ENCODE measurements at regions not wholly inside any gene's neighbourhood (a gene's known extent, or its start where the extent isn't known, plus 50 kb on each side); places are given as distances from the start of the nearest gene placed in this dataset.

DNA sequence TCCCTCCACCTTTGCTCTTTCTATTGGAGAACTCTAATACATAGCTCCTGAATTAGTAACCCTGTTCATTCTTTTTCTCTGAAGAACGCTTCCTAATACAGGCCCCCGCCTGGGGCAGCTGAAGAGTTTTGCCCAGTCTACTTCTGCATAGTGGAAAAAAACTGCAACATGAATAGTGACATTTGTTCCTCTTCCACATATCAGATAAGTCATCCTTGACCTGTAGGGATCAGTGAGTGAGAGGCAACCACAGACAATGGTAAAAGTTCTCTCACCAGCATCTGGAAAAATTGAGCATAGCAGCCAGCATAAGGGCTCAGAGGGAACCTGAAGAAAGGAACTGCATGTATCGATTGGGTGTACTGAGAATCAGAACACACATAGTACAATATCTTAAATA lies 262.0 kb downstream of the STK31 start:
- no peak for DNase-seq

DNA sequence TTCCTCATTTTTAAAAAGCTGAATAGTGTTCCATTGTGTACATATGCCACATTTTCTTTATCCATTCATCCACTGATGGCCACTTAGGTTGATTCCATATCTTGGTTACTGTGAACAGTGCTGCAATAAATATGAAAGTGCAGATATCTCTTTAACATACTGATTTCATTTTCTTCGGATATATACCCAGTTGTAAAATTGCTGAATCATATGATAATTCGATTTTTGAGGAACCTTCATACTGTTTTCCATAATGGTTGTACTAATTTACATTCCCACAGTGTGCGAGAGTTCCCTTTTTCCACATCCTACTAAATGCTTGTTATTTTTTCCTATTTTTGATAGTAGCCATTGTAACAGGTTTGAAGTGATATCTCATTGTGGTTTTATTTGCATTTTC lies 263.2 kb downstream of the STK31 start:
- no peak for DNase-seq

DNA sequence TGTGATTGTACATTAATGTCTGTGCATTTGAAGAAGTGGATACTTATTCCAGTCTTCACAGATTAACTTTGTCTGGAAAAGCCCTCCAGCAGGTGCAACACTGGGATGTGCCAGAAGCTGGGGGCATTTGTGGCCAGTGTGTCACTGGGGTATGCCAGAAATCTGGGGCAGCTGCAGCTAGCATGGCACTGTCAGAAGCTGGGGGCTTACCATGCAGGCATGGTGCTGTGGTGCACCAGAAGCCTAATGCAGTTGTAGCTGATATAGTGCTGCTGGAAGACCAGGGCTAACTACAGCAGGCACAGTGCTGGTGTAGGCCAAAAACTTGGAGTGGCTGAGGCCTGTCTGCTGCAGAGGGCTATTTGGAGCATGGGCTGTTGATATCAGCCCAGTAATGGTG lies 270.1 kb downstream of the STK31 start:
- DNase-seq = no peak

DNA sequence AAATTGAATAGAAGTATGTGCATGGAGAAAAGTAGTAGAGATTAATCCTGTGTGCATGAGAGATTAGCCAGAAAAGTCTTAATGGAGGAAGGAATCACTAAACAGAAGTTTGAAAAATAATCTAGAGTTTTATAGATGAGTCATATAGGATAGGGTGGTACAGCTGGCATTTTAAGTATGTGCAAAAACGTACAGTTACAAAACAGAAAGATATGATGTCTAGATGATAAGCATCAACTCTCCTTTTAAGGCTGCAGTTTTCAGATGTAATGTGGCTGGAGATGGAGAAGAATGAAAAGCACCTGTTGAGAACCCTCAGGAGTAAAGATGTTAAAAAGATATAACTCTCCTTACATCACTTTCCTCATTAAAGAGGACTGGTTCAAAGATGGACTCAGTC lies 271.3 kb downstream of the STK31 start:
- no peak for DNase-seq

DNA sequence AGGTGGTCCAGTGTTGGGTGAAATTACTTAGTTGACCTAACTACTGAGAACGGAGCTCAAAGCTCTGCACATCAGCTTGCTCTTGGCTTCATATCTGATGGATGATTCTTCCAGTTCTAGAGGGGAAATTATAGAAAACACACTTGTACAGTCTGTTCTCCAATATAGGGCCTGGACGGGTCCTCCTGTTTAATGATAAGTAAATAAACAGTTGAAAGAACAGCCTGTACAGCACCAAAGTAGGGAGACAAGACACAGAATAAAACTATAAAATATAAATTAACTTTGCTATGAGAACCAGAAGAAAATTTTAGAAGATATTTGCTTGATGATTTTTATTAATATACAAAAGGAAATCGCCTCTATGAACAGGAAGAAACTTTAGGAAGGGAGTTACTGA lies 271.7 kb downstream of the STK31 start:
- DNase-seq = no peak

DNA sequence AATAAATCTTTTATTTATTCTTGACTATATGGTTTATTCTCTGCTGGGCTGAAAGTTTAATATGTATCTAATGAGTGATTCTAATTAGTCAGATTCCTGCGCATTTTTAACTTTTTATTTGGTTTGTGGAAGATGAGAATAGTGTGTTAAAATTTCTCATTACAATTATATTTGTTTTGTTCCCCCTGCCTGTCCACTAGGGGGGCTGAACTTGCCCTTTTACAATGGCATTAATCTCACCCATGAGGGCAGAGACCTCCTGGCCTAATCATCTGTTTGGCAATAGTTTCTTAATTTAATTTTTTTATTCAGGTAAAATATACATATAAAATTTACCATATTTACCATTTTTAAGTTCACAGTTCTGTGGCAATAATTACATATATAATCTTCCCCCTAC lies 278.5 kb upstream of the NPY start:
- no peak for DNase-seq

DNA sequence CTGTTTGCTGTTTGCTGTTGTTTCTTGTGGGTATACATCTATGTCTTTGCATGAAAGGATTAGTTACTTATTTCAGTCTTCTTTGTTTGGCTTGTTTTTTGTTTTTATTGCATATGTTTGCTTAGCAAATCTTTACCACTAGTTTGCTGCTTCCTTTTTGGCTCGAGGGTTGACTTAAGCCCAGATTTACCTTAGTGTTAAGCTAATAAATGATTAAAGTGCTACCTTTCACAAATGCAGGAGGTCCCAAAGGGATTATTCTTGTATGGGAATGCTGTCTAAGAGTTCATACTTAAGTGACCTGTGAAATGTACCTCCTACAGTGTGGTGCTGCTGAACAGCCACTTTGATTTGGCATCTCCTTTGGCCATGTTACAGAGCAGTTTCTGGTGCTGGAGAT lies 273.5 kb upstream of the NPY start:
- no peak for DNase-seq

DNA sequence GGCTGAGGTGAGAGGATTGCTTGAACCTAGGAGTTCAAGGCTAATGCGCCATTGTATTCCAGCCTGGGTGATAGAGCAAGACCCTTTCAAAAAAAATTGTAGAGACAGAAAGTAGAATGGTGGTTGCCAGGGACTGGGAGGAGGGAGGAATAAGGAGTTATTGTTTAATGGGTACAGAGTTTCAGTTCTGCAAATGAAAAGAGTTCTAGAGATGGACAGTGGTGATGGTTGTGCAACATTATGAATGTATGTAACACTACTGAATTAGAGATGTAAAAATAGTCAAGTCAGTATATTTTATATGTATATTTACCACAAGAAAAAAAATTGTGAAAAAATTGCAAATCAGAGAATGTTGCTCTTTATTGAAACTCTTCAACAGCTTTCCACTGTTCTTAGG lies 266.5 kb upstream of the NPY start:
- DNase-seq = no peak

DNA sequence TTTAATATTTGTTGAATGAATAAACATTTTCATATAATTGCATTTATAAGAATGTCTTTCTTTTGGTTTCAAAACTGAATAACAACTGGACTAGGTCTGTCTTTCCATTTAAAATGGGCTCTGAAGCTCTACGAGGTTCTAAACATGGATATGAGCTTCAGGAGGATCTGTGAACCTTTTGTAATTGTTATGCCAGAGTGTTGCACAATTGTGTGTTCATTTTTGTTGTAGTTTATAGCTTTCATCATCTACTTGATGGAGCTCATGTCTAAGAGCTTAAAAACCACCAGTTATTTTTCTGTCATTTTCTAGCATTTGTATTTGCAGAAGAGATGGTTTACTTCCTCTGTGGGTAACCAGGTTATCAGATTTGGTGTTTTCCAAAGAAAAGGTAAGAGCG lies 265.7 kb upstream of the NPY start:
- no peak for DNase-seq

DNA sequence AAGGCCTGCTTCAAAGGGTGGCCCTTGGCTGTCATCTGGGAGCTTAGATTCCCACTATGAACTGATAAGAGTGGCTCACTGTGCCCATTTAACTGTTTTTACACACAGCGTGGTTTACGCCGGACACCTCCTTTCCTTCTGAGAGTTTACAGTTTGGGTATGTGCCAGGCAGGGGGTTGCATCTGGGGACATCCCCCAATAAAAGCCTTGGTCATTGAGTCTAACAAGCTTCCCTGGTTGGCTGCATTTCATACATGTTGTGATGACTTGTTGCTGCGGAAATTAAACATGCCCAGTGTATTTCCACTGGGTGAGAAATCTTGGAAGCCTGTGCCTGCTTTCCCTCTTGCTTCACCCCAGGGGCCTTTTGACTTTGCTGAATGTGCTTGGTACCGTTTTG lies 264.1 kb upstream of the NPY start:
- DNase-seq = no peak

DNA sequence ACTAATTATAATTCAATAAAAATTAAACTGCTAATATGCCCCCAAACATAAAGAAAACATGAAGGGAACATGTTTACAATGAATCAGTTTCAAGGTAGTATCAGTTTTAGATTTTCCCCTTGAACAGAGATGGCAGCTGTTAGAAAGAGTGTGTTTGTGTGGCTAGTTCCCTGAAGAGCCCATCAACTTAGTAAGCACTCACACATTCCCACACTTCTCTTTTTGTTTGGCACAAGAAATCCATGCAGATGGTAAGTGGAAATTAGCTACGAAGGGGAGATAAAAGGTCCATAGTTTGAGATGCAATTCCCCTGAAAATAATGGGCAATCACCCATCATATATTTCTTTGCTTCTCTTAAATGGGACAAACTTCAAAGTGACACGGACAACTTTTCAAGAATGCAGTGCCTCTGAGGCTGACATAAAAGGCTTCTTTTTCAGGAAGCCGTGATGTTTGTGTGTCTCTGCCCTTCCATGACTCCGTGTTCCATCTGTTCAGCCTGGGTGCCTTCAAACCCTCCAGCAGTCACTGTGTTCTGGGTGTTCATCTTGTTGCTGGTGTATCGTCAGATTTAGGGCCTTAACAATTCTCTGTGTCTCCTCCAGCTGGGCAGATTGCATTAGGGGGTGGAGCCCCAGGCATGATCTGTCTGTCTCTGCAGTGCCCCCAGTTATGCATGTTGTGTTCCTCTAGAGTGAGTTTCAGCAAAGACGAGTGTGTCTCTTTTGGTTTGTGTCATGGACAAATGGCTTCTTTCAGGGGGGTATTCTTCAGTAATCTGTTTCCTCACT lies 259.5 kb upstream of the NPY start:
- DNase-seq = no peak

DNA sequence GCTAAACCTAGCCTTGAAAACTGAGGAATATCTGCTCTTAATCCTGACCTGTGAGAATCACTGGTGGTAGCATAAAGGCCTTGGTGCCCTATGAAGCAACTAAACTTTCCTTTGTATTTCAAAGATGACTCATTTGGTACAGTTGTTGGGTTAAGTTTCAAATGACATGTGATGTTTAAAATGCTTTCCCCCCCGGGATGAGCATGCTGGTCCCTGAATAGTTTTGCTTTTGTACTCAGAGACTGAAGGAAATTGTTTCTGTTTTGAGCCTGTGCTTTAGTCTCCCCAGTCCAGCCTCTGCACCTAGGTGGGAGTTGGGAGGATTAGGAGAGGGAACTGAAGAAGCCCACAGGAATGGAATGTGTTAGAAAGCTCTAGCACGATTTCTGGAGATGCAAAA lies 258.9 kb upstream of the NPY start:
- DNase-seq = no peak

DNA sequence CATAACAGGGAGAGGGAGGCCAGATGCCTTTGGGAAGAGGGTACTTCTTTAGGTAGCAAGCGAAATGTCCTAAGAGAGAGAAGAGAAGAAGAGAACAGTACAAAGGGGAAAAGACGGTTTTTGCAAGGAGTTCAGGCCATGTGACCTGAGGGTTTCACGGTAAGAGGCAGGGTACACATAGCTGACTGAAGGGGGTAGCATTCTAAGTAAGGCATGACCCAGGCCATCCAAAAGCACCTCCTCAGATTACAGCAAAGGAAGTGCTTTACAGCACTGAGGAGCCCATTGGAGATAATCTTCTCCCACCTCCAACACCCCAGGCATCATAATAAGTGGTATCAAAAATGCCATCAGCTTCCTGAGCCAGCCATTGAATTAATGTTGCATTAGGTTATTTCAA lies 258.2 kb upstream of the NPY start:
- DNase-seq = no peak

DNA sequence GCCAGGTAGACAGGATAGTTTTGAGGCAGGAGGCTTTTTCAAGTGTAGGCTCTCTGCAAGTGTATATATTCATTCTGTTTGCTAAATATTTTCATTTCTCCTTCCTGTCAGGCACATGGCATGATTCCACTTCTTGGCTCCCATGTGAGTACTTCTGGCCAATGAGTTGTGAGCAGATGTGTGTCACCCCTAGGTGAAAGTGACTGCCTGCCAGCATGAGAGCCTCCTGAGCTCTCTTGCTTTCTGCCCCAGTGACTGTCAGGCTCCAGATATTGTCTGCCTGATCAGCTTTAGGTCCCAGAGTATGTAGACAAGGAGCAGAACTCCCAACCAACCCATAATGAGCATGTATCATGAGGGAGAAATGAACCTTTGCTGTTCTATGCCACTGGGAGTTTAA lies 257.6 kb upstream of the NPY start:
- DNase-seq = no peak

DNA sequence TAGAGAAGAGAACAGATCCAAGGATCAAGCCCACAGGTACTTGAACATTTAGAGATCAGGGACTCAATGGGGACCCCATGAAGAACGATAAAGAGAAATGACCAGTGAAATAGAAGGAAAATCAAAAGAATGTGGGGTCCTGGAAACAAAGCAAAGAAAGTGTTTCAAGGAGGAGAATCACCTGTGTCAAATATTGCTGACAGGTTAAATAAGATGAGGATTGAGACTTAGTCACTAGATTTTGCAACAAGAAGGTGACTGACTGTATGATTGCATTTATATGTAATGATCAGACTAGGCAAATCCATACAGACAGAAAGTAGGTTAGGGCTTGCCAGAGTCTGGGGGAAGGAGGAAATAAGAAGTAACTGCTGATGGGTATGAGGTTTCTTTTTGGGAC lies 254.9 kb upstream of the NPY start:
- no peak for DNase-seq

DNA sequence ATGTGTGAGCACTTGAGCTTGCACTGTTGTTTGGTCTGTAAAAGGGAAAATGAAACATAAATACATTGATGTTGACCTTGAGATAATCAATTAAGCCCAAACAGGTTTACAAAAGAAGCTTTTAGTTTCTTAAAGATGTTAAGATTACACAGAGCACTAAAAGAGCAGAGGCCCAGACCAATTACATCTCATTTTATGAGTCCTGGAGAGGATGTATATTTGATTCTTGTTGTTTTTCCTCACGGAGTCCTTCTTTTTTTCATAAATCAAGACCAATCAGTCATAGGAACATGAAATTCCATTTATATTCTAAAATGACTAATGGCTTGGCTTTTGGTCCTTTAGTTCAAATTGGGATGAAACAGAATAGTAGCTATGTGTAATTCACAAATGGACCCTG lies 249.7 kb upstream of the NPY start:
- DNase-seq = no peak

DNA sequence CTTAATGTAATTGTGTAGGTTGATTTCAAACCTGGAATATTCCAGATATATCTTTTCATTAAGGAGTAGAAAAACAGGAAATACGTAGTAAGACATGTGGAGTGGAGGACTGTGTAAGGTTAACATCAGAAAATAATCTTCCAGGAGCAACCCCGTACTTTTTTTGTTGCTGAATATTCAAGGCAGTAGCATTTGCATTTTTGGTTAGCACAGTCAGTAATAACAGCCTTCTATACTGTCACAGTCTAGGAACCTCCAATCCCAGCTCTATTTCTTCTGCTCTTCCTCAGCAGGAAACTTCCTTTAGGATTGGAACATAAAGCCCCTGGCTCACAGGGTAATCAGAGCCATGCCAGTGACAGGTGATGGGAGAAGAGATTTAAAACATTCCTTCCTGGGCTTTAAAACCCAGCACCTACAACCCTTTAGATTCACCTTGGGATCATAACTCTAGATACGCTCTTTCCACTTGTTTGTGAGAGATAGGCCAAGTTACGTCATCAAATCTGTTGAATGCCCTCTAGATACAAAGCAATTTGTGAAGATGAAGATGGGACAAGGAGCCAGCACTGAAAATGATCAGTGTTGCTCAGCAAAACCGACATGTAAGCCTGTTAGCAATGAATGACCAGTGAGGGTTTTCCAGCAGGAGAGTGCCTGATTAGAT lies 248.5 kb upstream of the NPY start:
- DNase-seq = no peak

DNA sequence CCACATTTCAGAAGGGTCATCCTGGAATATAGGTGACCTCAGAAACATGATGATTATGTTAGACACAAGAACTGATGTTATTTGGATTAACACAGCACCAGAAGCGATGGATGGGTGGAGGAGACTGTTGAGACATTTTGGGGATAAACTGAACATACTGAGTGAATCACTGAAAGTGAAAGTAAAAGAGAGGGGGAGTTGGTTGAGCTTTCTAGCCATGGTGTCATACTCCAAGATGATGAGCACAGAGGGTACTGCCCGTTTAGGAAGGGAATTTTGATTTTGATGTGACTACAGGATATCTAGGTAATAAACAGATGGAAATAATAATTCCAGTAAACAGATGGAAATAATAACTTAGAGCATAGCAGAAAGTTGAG lies 248.0 kb upstream of the NPY start:
- DNase-seq = no peak

DNA sequence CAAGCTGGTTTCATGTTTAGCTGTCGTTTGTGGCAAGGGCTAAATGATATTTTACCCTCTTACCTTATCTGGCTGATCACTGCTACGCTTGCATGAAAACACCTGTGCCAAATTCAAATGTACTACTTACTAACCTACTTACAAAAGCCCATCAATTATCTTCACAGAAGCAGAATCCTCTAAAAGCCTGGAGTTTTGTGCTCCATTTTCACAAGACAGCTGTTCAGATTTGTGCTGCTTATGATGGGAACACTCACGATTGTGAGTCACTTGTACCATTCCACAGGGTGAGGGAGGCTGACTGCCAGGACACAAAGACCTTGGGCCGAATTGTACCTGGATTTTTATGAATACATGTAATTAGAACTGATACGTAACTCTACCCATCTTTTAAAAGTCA lies 245.0 kb upstream of the NPY start:
- no peak for DNase-seq

DNA sequence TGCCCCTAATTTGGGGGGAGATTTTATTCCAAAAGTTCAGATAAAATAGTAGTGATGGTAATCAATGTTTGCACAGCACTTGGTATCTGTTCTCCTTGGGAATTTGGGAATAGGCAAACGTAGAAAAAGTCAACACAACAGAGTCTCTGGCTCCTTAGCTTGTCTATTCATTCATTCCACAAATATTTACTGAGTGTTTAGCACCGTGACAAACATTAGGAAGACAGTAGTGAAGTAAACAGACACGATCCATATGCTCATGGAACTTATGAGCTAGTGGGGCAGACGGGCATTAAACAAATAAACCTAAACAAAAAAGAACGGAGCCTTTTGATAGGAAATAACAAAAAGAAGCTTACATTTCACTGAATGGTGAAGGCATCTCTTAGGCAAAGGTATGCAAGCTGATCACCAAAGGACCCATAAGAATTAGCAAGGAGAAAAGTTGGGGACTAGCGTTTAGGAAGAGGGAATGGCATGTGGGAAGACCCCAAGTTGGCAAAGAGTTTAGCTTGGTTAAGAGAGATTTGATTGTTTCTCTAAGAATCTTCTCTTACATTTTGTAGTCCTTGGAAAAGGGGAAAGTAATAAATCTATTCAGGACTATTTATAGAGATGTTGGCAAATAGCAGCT lies 243.9 kb upstream of the NPY start:
- DNase-seq = no peak

DNA sequence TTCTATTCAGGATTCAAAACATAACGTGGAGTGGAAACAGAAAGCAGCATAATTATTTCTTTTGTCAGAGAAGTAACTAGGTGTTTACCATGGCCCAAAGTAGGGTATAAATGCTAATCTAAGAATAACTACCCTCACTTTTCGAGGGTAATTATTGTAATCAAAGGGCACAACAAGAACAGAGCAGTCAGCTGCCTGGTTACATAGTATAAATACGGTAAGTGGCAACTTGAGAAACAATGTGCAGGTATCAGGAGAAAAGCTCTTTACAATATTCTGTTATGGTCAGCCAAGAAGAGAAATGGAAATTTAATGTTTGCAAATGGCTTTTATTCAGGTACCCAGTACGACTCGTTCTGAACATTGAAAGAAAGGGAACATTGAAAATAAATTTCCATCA lies 242.0 kb upstream of the NPY start:
- DNase-seq = no peak

DNA sequence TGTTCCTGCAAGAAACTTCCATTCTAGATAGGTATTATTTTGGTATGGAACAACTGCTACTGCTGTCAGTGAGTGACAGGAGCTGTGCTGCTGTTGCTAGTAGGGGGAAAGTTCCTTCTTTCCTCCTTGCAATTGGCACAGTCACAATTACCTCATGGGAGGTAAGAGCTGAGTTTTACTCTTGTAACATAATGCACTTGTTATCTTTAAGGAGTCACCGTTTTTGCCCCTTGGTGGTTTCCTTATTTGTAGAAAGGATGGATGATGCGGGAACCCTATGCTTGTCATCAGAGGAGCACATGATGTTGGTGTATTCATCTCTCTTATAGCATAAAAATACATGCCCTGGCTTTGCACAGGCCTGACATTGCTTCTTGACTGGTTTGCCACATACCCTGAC lies 234.7 kb upstream of the NPY start:
- no peak for DNase-seq

DNA sequence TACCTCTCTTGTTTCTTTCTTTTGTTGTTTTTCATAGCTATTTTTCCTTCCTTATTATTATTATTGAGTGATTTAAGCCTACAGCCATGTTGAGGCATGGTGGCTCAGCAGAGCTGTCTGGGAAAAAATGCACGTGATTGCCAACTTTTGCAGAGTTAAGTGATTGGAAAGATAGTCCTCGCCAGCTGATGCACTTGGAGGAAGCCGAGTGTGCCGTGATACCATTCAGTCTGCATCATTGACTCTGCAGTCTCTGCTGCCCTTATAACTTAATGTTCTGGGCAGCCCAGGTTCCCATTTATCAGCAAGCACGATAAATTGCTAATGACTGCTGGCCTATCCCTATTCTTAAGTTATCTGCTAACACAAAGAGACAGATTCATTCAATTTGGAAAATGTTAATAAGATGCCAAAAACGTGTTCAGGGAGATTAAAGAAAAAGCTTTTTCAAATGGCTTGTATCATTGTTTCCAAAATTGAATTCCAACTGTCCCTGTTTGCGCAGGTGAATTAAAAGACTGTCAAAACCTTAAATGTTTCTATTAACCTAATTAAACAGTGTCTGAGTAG lies 232.9 kb upstream of the NPY start:
- no peak for DNase-seq
